Neutrophil (primary cell): ENCODE measurements at regions not wholly inside any gene's neighbourhood (a gene's known extent, or its start where the extent isn't known, plus 50 kb on each side); places are given as distances from the start of the nearest gene placed in this dataset.

Experiments
- H3K27ac ChIP-seq: fragments of 200-600 bp; sonication (generic); 2 replicates; pipeline ENCODE4 v1.5.1; 2016; ENCODE audit warnings: mild to moderate bottlenecking, moderate library complexity
- H3K27me3 ChIP-seq: fragments of 200-600 bp; sonication (generic); 2 replicates; pipeline ENCODE4 v1.6.0; 2016; ENCODE audit warnings: mild to moderate bottlenecking
- H3K36me3 ChIP-seq: fragments of 200-600 bp; sonication (generic); 2 replicates; pipeline ENCODE4 v1.5.1; 2017
- H3K4me1 ChIP-seq, 2 experiments: fragments of 200-600 bp in 1 of 2; sonication (generic) in 1 of 2; 1 replicate in 1 of 2; 2 replicates in 1 of 2; pipeline versions ENCODE4 v1.5.1 to v1.6.1; 2013 to 2016; ENCODE audit warnings: low read depth in 1 of 2, low read length in 1 of 2, mild to moderate bottlenecking in 1 of 2, moderate library complexity in 1 of 2; ENCODE audit not compliant: control insufficient read depth in 1 of 2, insufficient read depth in 1 of 2
- H3K4me3 ChIP-seq, 2 experiments: fragments of 200-600 bp in 1 of 2; sonication (generic) in 1 of 2; 1 replicate in 1 of 2; 2 replicates in 1 of 2; pipeline ENCODE4 v1.5.1; 2013 to 2016; ENCODE audit warnings: low read depth in 1 of 2, low read length in 1 of 2, mild to moderate bottlenecking in 1 of 2, moderate library complexity in 1 of 2
- H3K9me3 ChIP-seq: fragments of 200-600 bp; sonication (generic); 2 replicates; pipeline ENCODE4 v1.5.1; 2016
- CTCF ChIP-seq: fragments of 200-600 bp; sonication (generic); IDR thresholded peaks from 2 replicates; pipeline ENCODE4 v1.5.1; 2016; ENCODE audit warnings: antibody characterized with exemption

- Histone ChIP-seq H3K9me3 (no peaks in the 10 kb centered on the region), H3K4me3 (no peak overlapping the region), H3K4me1 (no peaks in the 10 kb centered on the region), H3K27me3 (no peaks in the 10 kb centered on the region), H3K27ac (no peak overlapping the region), H3K36me3 (no peaks in the 10 kb centered on the region)
- no peak for TF ChIP-seq CTCF
Observed at GRCh38 chr13:88919970-88920628, 1248.9 kb downstream of the SLITRK5 start.

GRCh38 chr13:88925954-88926353 is 1254.8 kb downstream of the SLITRK5 start:
- H3K27ac ChIP-seq, result no peak overlapping the region
- peaks cover 5% of the 10 kb centered on the region for H3K9me3 ChIP-seq
- no peak overlapping the region for H3K4me3 ChIP-seq
- H3K36me3 ChIP-seq, result no peaks in the 10 kb centered on the region
- H3K4me1 ChIP-seq, result no peaks in the 10 kb centered on the region
- TF ChIP-seq CTCF, result no peak
- no peaks in the 10 kb centered on the region for H3K27me3 ChIP-seq

GRCh38 chr13:88926890-88927502 is 1255.8 kb downstream of the SLITRK5 start:
- H3K4me1 ChIP-seq, result no peaks in the 10 kb centered on the region
- no peaks in the 10 kb centered on the region for H3K27me3 ChIP-seq
- peaks cover 5% of the 10 kb centered on the region for H3K9me3 ChIP-seq
- H3K4me3 ChIP-seq, result no peak overlapping the region
- H3K27ac ChIP-seq, result no peak overlapping the region
- no peak for TF ChIP-seq CTCF
- H3K36me3 ChIP-seq, result no peaks in the 10 kb centered on the region

- Histone ChIP-seq H3K4me1 (no peaks in the 10 kb centered on the region), H3K27me3 (no peaks in the 10 kb centered on the region), H3K36me3 (no peaks in the 10 kb centered on the region), H3K27ac (no peak overlapping the region), H3K4me3 (no peak overlapping the region), H3K9me3 (no peaks in the 10 kb centered on the region)
- no peak for TF ChIP-seq CTCF
Observed at GRCh38 chr13:88932950-88933349, 1261.8 kb downstream of the SLITRK5 start.

GRCh38 chr13:88937384-88937783 is 1266.2 kb downstream of the SLITRK5 start:
- no peaks in the 10 kb centered on the region for H3K4me1 ChIP-seq
- no peak overlapping the region for H3K4me3 ChIP-seq
- no peaks in the 10 kb centered on the region for H3K27me3 ChIP-seq
- H3K9me3 ChIP-seq, result no peaks in the 10 kb centered on the region
- no peak for TF ChIP-seq CTCF
- no peaks in the 10 kb centered on the region for H3K36me3 ChIP-seq
- no peak overlapping the region for H3K27ac ChIP-seq
